GM12864 (cell line): ENCODE measurements at regions not wholly inside any gene's neighbourhood (a gene's known extent, or its start where the extent isn't known, plus 50 kb on each side); places are given as distances from the start of the nearest gene placed in this dataset.

Experiments
- DNase-seq: peaks from one replicate; pipeline ENCODE4 v3.0.0-alpha.2; 2011; ENCODE audit warnings: low read depth
- H3K4me3 ChIP-seq: 2 replicates; pipeline ENCODE4 v1.5.1; 2011; ENCODE audit warnings: mild to moderate bottlenecking, low read depth, low read length, control low read depth
- CTCF ChIP-seq: IDR thresholded peaks from 2 replicates; pipeline ENCODE4 v1.5.1; 2011; ENCODE audit warnings: low read depth, mild to moderate bottlenecking, moderate library complexity, low read length, control low read depth, inconsistent platforms; ENCODE audit errors: missing control alignments

DNA sequence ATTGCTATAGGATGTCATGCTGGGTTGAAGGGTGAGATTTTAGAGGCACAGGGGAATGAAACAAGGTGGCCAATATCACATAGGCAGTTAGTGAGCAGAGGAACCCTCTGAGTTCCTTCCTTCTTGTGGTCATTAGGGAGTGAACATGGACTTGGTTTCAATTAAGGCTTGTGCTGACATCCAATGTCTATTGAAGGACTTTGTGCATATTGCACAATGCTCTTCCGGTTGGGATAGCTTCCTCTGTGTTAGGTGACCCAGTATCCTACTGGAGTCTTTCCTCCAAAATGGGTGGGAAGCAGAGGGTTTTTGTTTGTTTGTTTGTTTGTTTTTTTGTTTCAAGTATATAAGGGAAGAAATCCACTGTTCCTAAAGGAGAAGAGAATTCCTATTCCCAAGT, 98.5 kb downstream of the HDGFL1 start:
- no peak for DNase-seq
- H3K4me3 ChIP-seq = no peak overlapping the region
- no peak for TF ChIP-seq CTCF

- DNase-seq = no peak
- H3K4me3 ChIP-seq = no peak overlapping the region
- TF ChIP-seq CTCF = no peak
Measured at GRCh38 chr6:22668307-22668706, 98.9 kb downstream of the HDGFL1 start.

DNA sequence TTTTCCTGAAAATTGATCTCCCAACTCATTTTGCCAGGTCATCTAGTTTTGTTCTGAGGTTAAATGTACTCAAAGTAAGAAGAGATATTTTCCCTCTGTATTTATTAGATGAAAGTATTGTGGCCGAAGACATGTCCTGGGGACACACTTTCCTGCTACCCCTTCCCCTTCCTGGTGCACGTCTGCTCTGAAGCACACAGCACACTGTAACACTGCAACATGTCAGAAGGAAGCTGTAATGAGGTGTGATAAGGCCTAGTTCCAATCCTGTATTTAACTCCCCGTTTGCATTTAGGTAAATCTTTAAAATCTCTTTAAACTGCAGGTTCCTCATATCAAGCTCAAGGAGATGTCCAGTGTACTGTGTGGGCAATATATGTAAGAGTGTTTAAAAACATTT, 99.4 kb downstream of the HDGFL1 start:
- H3K4me3 ChIP-seq = no peak overlapping the region
- TF ChIP-seq CTCF = no peak
- no peak for DNase-seq

DNA sequence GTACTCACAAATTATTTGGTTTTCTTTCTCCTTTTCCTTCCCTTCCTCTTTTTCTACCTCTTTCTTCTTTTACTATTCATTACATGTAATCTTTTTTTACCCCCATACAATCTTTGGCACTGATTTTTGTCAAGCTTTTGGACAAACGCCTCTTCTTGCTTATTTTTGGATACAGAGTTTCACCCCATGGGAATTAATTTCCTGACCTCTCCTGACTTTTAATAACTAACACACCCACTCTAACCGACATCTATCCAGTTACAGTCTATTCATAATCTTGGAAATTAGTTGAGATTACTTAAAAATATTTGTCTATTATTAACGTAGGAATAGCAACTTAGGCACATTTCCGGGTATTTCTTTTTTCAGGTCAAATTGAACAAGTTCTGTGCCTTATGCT, 101.2 kb downstream of the HDGFL1 start:
- DNase-seq = no peak
- no peak overlapping the region for H3K4me3 ChIP-seq
- no peak for TF ChIP-seq CTCF

DNA sequence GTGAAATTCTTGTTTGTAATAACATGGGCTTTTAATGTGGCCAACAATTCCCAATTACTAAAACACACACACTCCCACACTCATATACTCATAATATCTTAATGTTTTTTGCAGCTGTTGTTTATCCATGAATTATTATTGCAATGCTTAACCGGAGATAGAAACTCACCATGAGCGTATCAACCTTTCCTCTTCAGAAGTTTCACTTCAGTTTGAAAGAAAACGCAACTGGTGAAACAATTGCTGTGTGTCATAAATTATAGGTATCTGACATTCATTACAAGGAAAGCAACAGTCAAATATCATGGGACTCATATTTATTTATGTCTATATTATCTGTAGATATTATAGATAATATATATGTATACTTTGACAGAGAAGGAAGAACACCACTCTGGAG, 104.1 kb downstream of the HDGFL1 start:
- no peak for DNase-seq
- no peak overlapping the region for H3K4me3 ChIP-seq
- no peak for TF ChIP-seq CTCF

- no peak for TF ChIP-seq CTCF
- no peak for DNase-seq
- no peak overlapping the region for H3K4me3 ChIP-seq
Measured at GRCh38 chr6:22680950-22681349, 111.6 kb downstream of the HDGFL1 start.

GRCh38 chr6:22681761-22682160, 112.4 kb downstream of the HDGFL1 start:
- H3K4me3 ChIP-seq = no peak overlapping the region
- no peak for DNase-seq
- TF ChIP-seq CTCF = no peak
